HUES6 (cell line): ENCODE measurements at regions not wholly inside any gene's neighbourhood (a gene's known extent, or its start where the extent isn't known, plus 50 kb on each side); places are given as distances from the start of the nearest gene placed in this dataset.

Source experiments
- H3K27ac ChIP-seq: 2 replicates; pipeline ENCODE4 v1.7.0; 2013; ENCODE audit warnings: low read depth, mild to moderate bottlenecking, low read length, inconsistent platforms
- H3K27me3 ChIP-seq: 2 replicates; pipeline ENCODE4 v1.6.1; 2013; ENCODE audit warnings: low read length; ENCODE audit not compliant: control insufficient read depth, insufficient read depth
- H3K36me3 ChIP-seq: 2 replicates; pipeline ENCODE4 v1.6.1; 2013; ENCODE audit warnings: low read length; ENCODE audit not compliant: control insufficient read depth, insufficient read depth
- H3K4me1 ChIP-seq: 2 replicates; pipeline ENCODE4 v1.6.1; 2013; ENCODE audit warnings: low read length; ENCODE audit not compliant: control insufficient read depth, insufficient read depth
- H3K4me3 ChIP-seq: 2 replicates; pipeline ENCODE4 v1.5.1; 2013; ENCODE audit warnings: low read depth, low read length
- H3K9ac ChIP-seq: one replicate; pipeline ENCODE4 v1.6.1; 2013; ENCODE audit warnings: mild to moderate bottlenecking, low read length
- H3K9me3 ChIP-seq: 2 replicates; pipeline ENCODE4 v1.6.1; 2013; ENCODE audit warnings: low read depth, low read length; ENCODE audit not compliant: control insufficient read depth, insufficient read depth

DNA sequence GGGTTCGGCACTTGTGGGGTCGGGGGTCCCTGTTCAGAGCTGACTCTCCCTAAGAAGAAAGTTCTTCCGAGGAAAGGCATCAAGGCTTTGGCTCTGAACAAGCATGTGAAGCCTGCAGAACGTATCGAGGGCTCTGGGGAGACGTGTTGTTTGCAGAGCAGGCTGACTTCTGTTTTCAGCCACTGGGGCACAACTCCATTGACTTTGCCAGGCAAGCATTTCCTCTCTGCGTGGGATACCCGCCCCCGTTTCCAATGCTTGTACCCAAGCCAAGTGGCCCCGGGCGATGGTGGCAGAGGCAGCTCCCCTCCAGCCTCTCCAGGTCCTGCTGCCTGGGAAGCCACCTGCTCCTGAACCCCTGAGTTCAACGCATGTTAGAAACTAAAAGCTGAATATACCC lies 255.7 kb downstream of the RBFOX3 start:
- Histone ChIP-seq H3K27ac (no peak overlapping the region), H3K4me3 (no peak overlapping the region), H3K9ac (no peak overlapping the region), H3K4me1 (no peaks in the 10 kb centered on the region), H3K27me3 (peaks cover 35% of the 10 kb centered on the region; the same call in 1 of the 2 replicates), H3K36me3 (no peaks in the 10 kb centered on the region), H3K9me3 (0 out of 2 replicates have a peak, but pooled peaks cover 3% of the 10 kb centered on the region)

DNA sequence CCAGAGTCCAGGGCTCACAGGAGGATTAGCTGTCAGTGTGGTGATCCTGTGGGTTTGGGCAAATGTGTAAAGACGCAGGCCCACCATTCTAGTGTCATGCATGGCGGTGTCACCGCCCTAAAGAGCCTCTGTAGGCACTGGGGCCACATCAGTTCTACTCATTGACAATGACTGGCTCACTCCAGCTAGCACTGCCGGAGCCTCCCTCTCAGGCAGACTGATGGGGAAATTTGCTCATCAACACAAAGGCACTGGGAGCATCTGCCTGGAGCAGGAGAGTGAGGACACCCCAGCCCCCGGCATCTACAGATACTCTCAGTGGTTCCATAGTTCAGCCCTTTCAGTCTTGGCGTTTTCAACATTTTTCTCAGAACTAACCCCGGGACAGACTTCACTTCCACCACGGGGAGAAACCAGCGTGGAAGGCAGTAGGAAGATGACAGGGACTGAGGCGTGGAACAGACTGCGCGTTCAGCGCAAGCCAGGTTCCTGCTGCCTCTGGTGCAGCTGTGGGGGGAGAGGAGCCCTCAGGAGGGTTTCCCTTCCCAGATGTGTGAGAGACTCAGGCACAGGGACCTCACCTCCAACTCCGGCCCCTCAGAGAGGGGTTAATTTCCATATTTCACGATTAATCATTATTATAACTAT lies 256.6 kb downstream of the RBFOX3 start:
- Histone ChIP-seq H3K36me3 (no peaks in the 10 kb centered on the region), H3K9me3 (0 out of 2 replicates have a peak, but pooled peaks cover 3% of the 10 kb centered on the region), H3K27me3 (peaks cover 44% of the 10 kb centered on the region; the same call in 1 of the 2 replicates), H3K4me3 (no peak overlapping the region), H3K9ac (no peak overlapping the region), H3K27ac (no peak overlapping the region), H3K4me1 (no peaks in the 10 kb centered on the region)

- Histone ChIP-seq H3K9me3 (0 out of 2 replicates have a peak, but pooled peaks cover 3% of the 10 kb centered on the region), H3K4me1 (no peaks in the 10 kb centered on the region), H3K27ac (no peak overlapping the region), H3K9ac (no peak overlapping the region), H3K4me3 (no peak overlapping the region), H3K27me3 (peaks cover 49% of the 10 kb centered on the region; the same call in 1 of the 2 replicates), H3K36me3 (no peaks in the 10 kb centered on the region)
Measured at GRCh38 chr17:79353548-79353947, 257.3 kb downstream of the RBFOX3 start.

DNA sequence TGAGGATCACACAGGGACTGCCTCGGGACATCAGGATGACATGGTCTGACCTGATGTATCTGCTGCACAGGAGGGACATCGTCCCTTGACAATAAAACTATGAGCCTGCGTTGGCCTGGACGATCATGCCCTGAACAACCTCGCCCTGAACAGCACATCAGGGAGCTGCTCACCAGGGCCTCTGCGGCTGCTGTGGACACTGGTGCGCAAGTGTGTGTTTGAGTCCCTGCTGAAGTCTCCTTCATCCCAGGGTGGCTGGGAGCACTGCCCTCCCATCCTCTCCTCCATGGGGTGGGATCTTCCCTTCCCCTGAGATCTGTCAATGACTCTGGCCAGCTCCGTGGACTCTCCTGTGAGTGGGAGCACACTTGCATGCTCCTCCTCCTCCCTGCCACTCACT lies 257.8 kb downstream of the RBFOX3 start:
- peaks cover 49% of the 10 kb centered on the region; the same call in 1 of the 2 replicates for H3K27me3 ChIP-seq
- no peak overlapping the region for H3K4me3 ChIP-seq
- no peak overlapping the region for H3K9ac ChIP-seq
- H3K4me1 ChIP-seq, result no peaks in the 10 kb centered on the region
- no peak overlapping the region for H3K27ac ChIP-seq
- 0 out of 2 replicates have a peak, but pooled peaks cover 3% of the 10 kb centered on the region for H3K9me3 ChIP-seq
- H3K36me3 ChIP-seq, result no peaks in the 10 kb centered on the region

DNA sequence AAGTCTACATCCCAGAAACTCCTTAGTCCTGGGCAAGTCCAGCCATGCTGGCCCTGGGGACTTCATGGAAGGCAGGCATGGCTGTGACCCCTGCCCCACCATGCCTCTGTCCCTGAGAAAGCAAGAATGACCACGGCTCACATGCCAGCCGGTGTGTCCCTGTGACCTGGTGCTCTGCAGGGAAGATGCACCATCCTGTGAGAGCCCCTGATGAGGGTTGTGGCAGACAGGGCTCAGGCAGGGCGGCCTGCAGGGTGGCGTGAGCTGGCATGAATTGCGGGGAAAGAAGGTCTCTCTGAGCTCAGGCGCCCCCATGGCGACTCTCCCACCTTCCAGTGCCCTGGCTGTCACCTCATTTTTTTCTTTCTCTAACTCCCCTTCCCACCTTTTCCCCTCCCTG lies 260.3 kb downstream of the RBFOX3 start:
- H3K9ac ChIP-seq, result no peak overlapping the region
- no peaks in the 10 kb centered on the region for H3K36me3 ChIP-seq
- 0 out of 2 replicates have a peak, but pooled peaks cover 3% of the 10 kb centered on the region for H3K9me3 ChIP-seq
- H3K27me3 ChIP-seq, result peaks cover 54% of the 10 kb centered on the region; the same call in 1 of the 2 replicates
- H3K27ac ChIP-seq, result no peak overlapping the region
- H3K4me3 ChIP-seq, result no peak overlapping the region
- no peaks in the 10 kb centered on the region for H3K4me1 ChIP-seq

GRCh38 chr17:79349506-79350400 lies 261.1 kb downstream of the RBFOX3 start:
- Histone ChIP-seq H3K9me3 (0 out of 2 replicates have a peak, but pooled peaks cover 3% of the 10 kb centered on the region), H3K9ac (no peak overlapping the region), H3K27ac (no peak overlapping the region), H3K27me3 (peaks cover 52% of the 10 kb centered on the region; the same call in 1 of the 2 replicates), H3K4me1 (no peaks in the 10 kb centered on the region), H3K36me3 (no peaks in the 10 kb centered on the region), H3K4me3 (no peak overlapping the region)

DNA sequence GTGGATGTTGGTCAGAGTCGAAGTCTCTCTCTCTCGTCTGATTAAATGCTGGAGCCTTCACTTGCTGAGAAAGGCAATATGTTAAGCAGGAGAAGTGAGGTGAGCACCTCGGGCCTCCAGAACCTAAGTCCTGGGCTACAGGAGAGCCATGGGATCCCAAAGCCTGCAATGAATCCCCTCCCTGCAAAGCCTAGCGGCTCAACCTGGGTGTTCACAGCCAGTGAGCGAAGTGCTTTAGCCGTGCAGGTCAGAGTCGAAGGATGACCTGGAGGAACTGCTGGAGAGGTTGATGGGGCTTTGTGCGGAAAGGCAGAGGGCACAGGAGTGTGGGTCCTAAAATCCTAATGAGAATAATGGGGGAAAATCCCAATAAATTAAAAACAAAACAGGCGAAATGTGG lies 267.8 kb downstream of the ENGASE start:
- H3K4me3 ChIP-seq, result no peak overlapping the region

DNA sequence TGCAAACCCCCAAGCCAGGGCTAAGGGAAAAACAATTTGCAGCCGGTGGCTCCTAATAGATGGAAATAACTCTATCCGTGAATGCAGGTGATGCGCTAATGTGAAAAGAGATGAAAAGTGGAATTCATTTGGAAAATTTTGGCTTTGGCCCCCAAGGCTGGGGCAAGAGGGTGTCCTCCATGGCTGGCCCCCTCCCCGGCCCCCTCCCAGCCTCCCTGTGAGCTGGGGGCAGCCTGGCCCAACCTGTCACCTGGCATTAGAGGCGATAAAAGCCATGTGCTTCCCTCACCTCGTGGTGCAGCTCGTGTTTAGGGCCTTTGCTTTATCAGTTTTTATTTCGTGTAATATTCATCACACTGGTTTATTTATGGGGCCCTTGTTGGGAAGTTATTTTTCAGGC lies 267.2 kb downstream of the ENGASE start:
- Histone ChIP-seq H3K9ac (no peak overlapping the region), H3K27ac (no peak overlapping the region), H3K4me1 (no peaks in the 10 kb centered on the region), H3K36me3 (no peaks in the 10 kb centered on the region), H3K27me3 (peaks cover 25% of the 10 kb centered on the region; the same call in 1 of the 2 replicates), H3K9me3 (no peaks in the 10 kb centered on the region), H3K4me3 (no peak overlapping the region)

More for the DNA sequence above, 267.8 kb downstream of the ENGASE start:
- no peak overlapping the region for H3K27ac ChIP-seq
- no peak overlapping the region for H3K9ac ChIP-seq
- no peaks in the 10 kb centered on the region for H3K9me3 ChIP-seq
- no peaks in the 10 kb centered on the region for H3K36me3 ChIP-seq
- H3K4me1 ChIP-seq, result no peaks in the 10 kb centered on the region
- peaks cover 29% of the 10 kb centered on the region; the same call in 1 of the 2 replicates for H3K27me3 ChIP-seq

DNA sequence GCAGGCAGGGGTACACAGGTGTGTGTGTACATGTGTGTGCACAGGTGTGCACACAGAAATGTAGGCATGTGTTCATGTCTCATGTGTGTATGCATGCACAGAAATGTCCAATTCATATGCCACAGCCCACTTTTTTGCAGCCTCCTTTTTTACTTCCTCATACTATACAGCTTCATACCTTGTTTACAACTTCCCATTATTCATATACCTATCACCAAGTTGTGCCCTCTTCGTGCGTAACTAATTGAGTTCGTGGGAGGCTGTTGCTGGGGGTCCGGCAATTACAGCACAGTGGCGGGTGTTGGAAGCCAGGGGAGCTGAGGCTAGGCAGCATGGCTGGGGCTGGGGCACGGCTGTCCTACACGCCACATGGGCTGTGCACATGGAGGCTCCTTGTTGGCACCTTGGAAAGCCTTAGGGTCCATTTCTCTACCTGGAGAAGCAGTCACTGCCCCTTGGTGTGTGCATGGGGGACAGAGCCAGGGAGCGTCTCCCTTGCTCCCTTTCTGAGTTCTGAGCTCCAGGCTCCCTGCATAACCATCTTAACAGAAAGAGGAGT lies 266.7 kb downstream of the ENGASE start:
- Histone ChIP-seq H3K9me3 (no peaks in the 10 kb centered on the region), H3K27ac (no peak overlapping the region), H3K9ac (no peak overlapping the region), H3K27me3 (peaks cover 23% of the 10 kb centered on the region; the same call in 1 of the 2 replicates), H3K4me3 (no peak overlapping the region), H3K36me3 (no peaks in the 10 kb centered on the region), H3K4me1 (no peaks in the 10 kb centered on the region)

DNA sequence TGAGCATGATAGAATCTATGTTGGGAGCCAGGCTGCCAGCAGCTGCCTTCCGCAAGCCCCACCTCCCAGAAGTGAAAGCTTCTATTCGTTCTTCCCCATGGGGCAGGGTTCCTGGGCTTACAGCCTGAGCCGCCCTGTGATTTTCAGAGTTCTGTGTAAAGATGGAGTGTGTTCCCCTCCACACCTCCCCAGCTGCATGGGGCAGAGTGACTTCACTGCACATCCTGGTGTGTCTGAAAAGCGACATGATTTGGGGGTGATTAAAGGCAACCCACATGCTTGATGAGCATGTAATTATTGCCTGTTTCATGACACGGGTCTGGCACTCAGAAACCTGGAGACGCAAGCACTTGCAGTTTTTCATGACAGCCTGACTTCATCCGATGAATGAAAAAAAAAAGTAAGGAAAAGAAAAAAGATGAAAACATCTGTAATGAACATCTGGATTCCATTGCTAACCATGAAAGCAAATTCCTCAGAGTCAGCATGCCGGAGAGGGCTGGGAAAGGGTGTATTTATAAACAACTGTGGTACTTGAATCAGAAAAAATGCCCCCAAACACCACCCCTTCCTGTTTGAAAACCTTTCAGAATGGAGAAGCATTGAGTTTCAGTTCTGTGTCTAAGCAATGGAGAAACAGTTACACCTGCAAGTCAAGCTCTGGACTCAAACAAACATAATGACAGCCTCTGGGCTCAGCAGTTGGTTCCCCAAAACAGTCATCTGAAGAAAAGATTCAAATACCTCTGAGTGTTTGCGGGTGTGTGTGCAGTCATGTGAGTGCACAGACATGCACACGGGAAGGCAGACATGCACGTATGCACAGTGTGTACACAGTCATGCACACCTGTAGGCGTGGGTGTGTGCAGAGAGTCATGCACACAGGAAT lies 266.0 kb downstream of the ENGASE start:
- no peak overlapping the region for H3K4me3 ChIP-seq
- H3K27ac ChIP-seq, result no peak overlapping the region
- no peaks in the 10 kb centered on the region for H3K4me1 ChIP-seq
- peaks cover 23% of the 10 kb centered on the region; the same call in 1 of the 2 replicates for H3K27me3 ChIP-seq
- H3K9ac ChIP-seq, result no peak overlapping the region
- no peaks in the 10 kb centered on the region for H3K36me3 ChIP-seq
- H3K9me3 ChIP-seq, result no peaks in the 10 kb centered on the region
